Fibroblast of lung (primary cell): ENCODE measurements at regions not wholly inside any gene's neighbourhood (a gene's known extent, or its start where the extent isn't known, plus 50 kb on each side); places are given as distances from the start of the nearest gene placed in this dataset.

Experiments
- CTCF ChIP-seq, 2 donors: IDR thresholded peaks in 1 of 2; conservative IDR thresholded peaks in 1 of 2; 1 replicate in 1 of 2; 2 replicates in 1 of 2; pipeline ENCODE4 v1.5.1; 2011 to 2012; ENCODE audit warnings: low read length in 2 of 2, control low read depth in 1 of 2, inconsistent platforms in 1 of 2, low read depth in 1 of 2, mild to moderate bottlenecking in 1 of 2
- EZH2 ChIP-seq: IDR thresholded peaks from 2 replicates; pipeline ENCODE4 v1.5.1; 2012; ENCODE audit warnings: low read length, control low read depth, mild to moderate bottlenecking; ENCODE audit errors: missing control alignments

GRCh38 chrX:128582036-128582435 is 529.8 kb upstream of the ACTRT1 start:
- TF ChIP-seq CTCF (conservative IDR thresholded peaks at IDR 0.05 in 1 of 2, IDR thresholded peaks at IDR 0.05 in 1 of 2; ENCODE audit: low read depth in 1 of 2, low read length in 2 of 2) = no peak
- no peak for TF ChIP-seq EZH2
